H9 (cell line): ENCODE measurements at regions not wholly inside any gene's neighbourhood (a gene's known extent, or its start where the extent isn't known, plus 50 kb on each side); places are given as distances from the start of the nearest gene placed in this dataset.

Experiments
- DNase-seq: peaks from one replicate; pipeline ENCODE4 v3.0.0-alpha.2; 2017
- H2AFZ ChIP-seq: one replicate; pipeline ENCODE4 v1.6.1; 2013; ENCODE audit warnings: mild to moderate bottlenecking, low read length, control low read depth, moderate library complexity
- H2AK5ac ChIP-seq: 2 replicates; pipeline ENCODE4 v1.6.1; 2013; ENCODE audit warnings: low read length, control low read depth, mixed read lengths; ENCODE audit not compliant: insufficient read length
- H2BK120ac ChIP-seq: one replicate; pipeline ENCODE4 v1.6.1; 2013; ENCODE audit warnings: low read depth, mild to moderate bottlenecking, low read length, control low read depth, inconsistent platforms; ENCODE audit not compliant: poor library complexity, severe bottlenecking
- H2BK12ac ChIP-seq: 2 replicates; pipeline ENCODE4 v1.6.1; 2013; ENCODE audit warnings: low read length, control low read depth, mixed read lengths, low read depth; ENCODE audit not compliant: insufficient read length
- H2BK15ac ChIP-seq: 2 replicates; pipeline ENCODE4 v1.6.1; 2013; ENCODE audit warnings: low read depth, low read length, control low read depth
- H2BK20ac ChIP-seq: one replicate; pipeline ENCODE4 v1.6.1; 2013; ENCODE audit warnings: low read depth, mild to moderate bottlenecking, low read length, control low read depth, inconsistent platforms; ENCODE audit not compliant: poor library complexity, severe bottlenecking
- H2BK5ac ChIP-seq: 2 replicates; pipeline ENCODE4 v1.6.1; 2013; ENCODE audit warnings: low read length, control low read depth, mixed read lengths; ENCODE audit not compliant: insufficient read length
- H3K14ac ChIP-seq: 2 replicates; pipeline ENCODE4 v1.6.1; 2013; ENCODE audit warnings: low read length, control low read depth; ENCODE audit not compliant: insufficient read depth
- H3K18ac ChIP-seq: 2 replicates; pipeline ENCODE4 v1.6.1; 2013; ENCODE audit warnings: low read depth, mild to moderate bottlenecking, mixed read lengths, low read length, control low read depth; ENCODE audit not compliant: insufficient read length
- H3K23ac ChIP-seq: 2 replicates; pipeline ENCODE4 v1.6.1; 2013; ENCODE audit warnings: low read length, control low read depth, mixed read lengths, low read depth; ENCODE audit not compliant: insufficient read length
- H3K23me2 ChIP-seq: 2 replicates; pipeline ENCODE4 v1.6.1; 2013; ENCODE audit warnings: low read depth, mild to moderate bottlenecking, mixed read lengths, low read length, control low read depth; ENCODE audit not compliant: insufficient read length, poor library complexity, severe bottlenecking
- H3K27ac ChIP-seq: 2 replicates; pipeline ENCODE4 v1.5.1; 2013; ENCODE audit warnings: low read length, control low read depth, mixed read lengths, low read depth; ENCODE audit not compliant: insufficient read length
- H3K27me3 ChIP-seq: 2 replicates; pipeline ENCODE4 v1.6.1; 2013; ENCODE audit warnings: low read length, control low read depth, inconsistent platforms; ENCODE audit not compliant: insufficient read depth
- H3K4ac ChIP-seq: 2 replicates; pipeline ENCODE4 v1.6.1; 2013; ENCODE audit warnings: low read depth, mild to moderate bottlenecking, control low read depth, inconsistent platforms, low read length, moderate library complexity
- H3K4me1 ChIP-seq: 2 replicates; pipeline ENCODE4 v1.6.1; 2013; ENCODE audit warnings: low read length, control low read depth, inconsistent platforms; ENCODE audit not compliant: insufficient read depth
- H3K4me2 ChIP-seq: 2 replicates; pipeline ENCODE4 v1.6.1; 2013; ENCODE audit warnings: low read length, control low read depth, mixed read lengths; ENCODE audit not compliant: insufficient read length, insufficient read depth
- H3K56ac ChIP-seq: 2 replicates; pipeline ENCODE4 v1.6.1; 2013; ENCODE audit warnings: low read depth, mild to moderate bottlenecking, mixed read lengths, low read length, control low read depth; ENCODE audit not compliant: insufficient read length
- H3K79me1 ChIP-seq: 2 replicates; pipeline ENCODE4 v1.6.1; 2013; ENCODE audit warnings: low read depth, mild to moderate bottlenecking, moderate library complexity, low read length, control low read depth, inconsistent platforms; ENCODE audit not compliant: insufficient read depth, poor library complexity, severe bottlenecking
- H3K79me2 ChIP-seq: 2 replicates; pipeline ENCODE4 v1.6.1; 2013; ENCODE audit warnings: low read length, control low read depth, inconsistent platforms; ENCODE audit not compliant: insufficient read depth
- H3K9ac ChIP-seq: 2 replicates; pipeline ENCODE4 v1.6.1; 2013; ENCODE audit warnings: low read length, control low read depth, mixed read lengths; ENCODE audit not compliant: insufficient read length; ENCODE audit errors: extremely low read depth
- H3K9me3 ChIP-seq: one replicate; pipeline ENCODE4 v1.6.1; 2013; ENCODE audit warnings: low read depth, low read length, inconsistent platforms; ENCODE audit not compliant: control insufficient read depth
- H3T11ph ChIP-seq: one replicate; pipeline ENCODE4 v1.6.1; 2013; ENCODE audit warnings: mild to moderate bottlenecking, low read length, control low read depth, inconsistent platforms
- H4K20me1 ChIP-seq: one replicate; pipeline ENCODE4 v1.6.1; 2013; ENCODE audit not compliant: control insufficient read depth, insufficient read length, insufficient read depth
- H4K5ac ChIP-seq: 2 replicates; pipeline ENCODE4 v1.6.1; 2013; ENCODE audit warnings: low read depth, mild to moderate bottlenecking, mixed read lengths, low read length, control low read depth; ENCODE audit not compliant: insufficient read length
- H4K8ac ChIP-seq: replicated peaks from 2 replicates; pipeline ENCODE4 v1.6.1; 2013; ENCODE audit warnings: low read length, control low read depth, mixed read lengths, low read depth; ENCODE audit not compliant: insufficient read length
- H4K91ac ChIP-seq: 2 replicates; pipeline ENCODE4 v1.6.1; 2013; ENCODE audit warnings: low read depth, mild to moderate bottlenecking, moderate library complexity, mixed read lengths, low read length, control low read depth; ENCODE audit not compliant: insufficient read length
- H3K27ac Mint-ChIP-seq, 3 experiments: 2 replicates in 2 of 3; 3 replicates in 1 of 3; pipeline ENCODE4 v1.8.0; 2020 to 2021; ENCODE audit warnings: mixed read lengths in 3 of 3, mild to moderate bottlenecking in 1 of 3, moderate library complexity in 1 of 3
- H3K27me3 Mint-ChIP-seq: 2 replicates; pipeline ENCODE4 v1.8.0; 2021; ENCODE audit warnings: low read depth, mild to moderate bottlenecking, moderate library complexity, mixed read lengths
- H3K36me3 Mint-ChIP-seq, 3 experiments: 2 replicates in 2 of 3; 3 replicates in 1 of 3; pipeline ENCODE4 v1.8.0; 2020 to 2021; ENCODE audit warnings: low read depth in 3 of 3, mixed read lengths in 3 of 3; ENCODE audit not compliant: insufficient read depth in 1 of 3
- H3K4me1 Mint-ChIP-seq, 2 experiments: 2 replicates each; pipeline ENCODE4 v1.8.0; 2020; ENCODE audit warnings: mixed read lengths in 2 of 2
- H3K4me3 Mint-ChIP-seq, 2 experiments: 2 replicates in 1 of 2; 3 replicates in 1 of 2; pipeline ENCODE4 v1.8.0; 2020 to 2021; ENCODE audit warnings: mild to moderate bottlenecking in 2 of 2, mixed read lengths in 2 of 2, moderate library complexity in 1 of 2
- H3K9me3 Mint-ChIP-seq, 2 experiments: 2 replicates in 1 of 2; 3 replicates in 1 of 2; pipeline ENCODE4 v1.8.0; 2020; ENCODE audit warnings: mild to moderate bottlenecking in 2 of 2, mixed read lengths in 2 of 2, moderate library complexity in 1 of 2
- CTCF ChIP-seq: fragments of 200-600 bp; sonication (generic); conservative IDR thresholded peaks from 3 replicates; pipeline ENCODE4 v1.8.0; 2021; ENCODE audit warnings: antibody characterized with exemption, mild to moderate bottlenecking
- WGBS: extraction: QIAGEN DNeasy Blood & Tissue Kit; methylation state at CpG from one replicate; pipeline ENCODE4 v1.1.7; 2013; ENCODE audit warnings: missing lambda C conversion rate, low lambda C conversion rate, mixed read lengths; ENCODE audit not compliant: insufficient read length; ENCODE audit errors: extremely low coverage; 5-methylcytosine and 5-hydroxymethylcytosine counted together

GRCh38 chr6:168908166-168908565 lies 345.5 kb downstream of the THBS2 start:
- Histone ChIP-seq H2BK15ac (no peak overlapping the region), H2BK20ac (no peak overlapping the region), H2AFZ (no peak overlapping the region), H3K23me2 (no peaks in the 10 kb centered on the region), H3K18ac (no peak overlapping the region), H2BK12ac (no peak overlapping the region), H3K79me2 (no peaks in the 10 kb centered on the region), H4K8ac (no peak overlapping the region), H2BK120ac (no peak overlapping the region), H3K79me1 (no peaks in the 10 kb centered on the region), H3K9me3 (no peaks in the 10 kb centered on the region), H2BK5ac (no peak overlapping the region), H3K4me1 (no peaks in the 10 kb centered on the region), H3K27me3 (no peaks in the 10 kb centered on the region), H2AK5ac (no peak overlapping the region), H4K91ac (no peak overlapping the region), H3K4me2 (no peak overlapping the region), H3K9ac (no peak overlapping the region), H3T11ph (no peak overlapping the region), H3K23ac (no peak overlapping the region), H4K5ac (no peak overlapping the region), H3K56ac (no peak overlapping the region), H3K4ac (no peak overlapping the region), H3K27ac (no peak overlapping the region), H3K14ac (no peak overlapping the region), H4K20me1 (no peaks in the 10 kb centered on the region)
- H3K4me1 Mint-ChIP-seq, result peaks cover 4 to 14% of the 10 kb centered on the region in 2 experiments; a peak in 3 of 4 replicates
- no peak for DNase-seq
- TF ChIP-seq CTCF, result no peak
- H3K36me3 Mint-ChIP-seq, result peaks cover 9 to 67% (median 39%) of the 10 kb centered on the region in 3 experiments
- WGBS, result no CpG with 5 or more reads among the region's 5 CpGs
- H3K27ac Mint-ChIP-seq, result no peak overlapping the region
- H3K4me3 Mint-ChIP-seq, result no peak overlapping the region
- peaks cover 7% of the 10 kb centered on the region for H3K27me3 Mint-ChIP-seq
- H3K9me3 Mint-ChIP-seq, result peaks cover 34 to 63% of the 10 kb centered on the region in 2 experiments
